WTC11 (cell line): ENCODE measurements at regions not wholly inside any gene's neighbourhood (a gene's known extent, or its start where the extent isn't known, plus 50 kb on each side); places are given as distances from the start of the nearest gene placed in this dataset.

Source experiments
- ATAC-seq: fragments of 200-7000 bp; cut with Tn5 transposase; 2 replicates; pipeline ENCODE4 v1.10.0; 2021; ENCODE audit warnings: mild to moderate bottlenecking, moderate library complexity
- CTCF ChIA-PET: fragments of 300-600 bp; sonication (Branson Sonifier 250); formaldehyde crosslinking; loops from one replicate; lab custom pipeline; 2021; ENCODE audit warnings: antibody characterized with exemption; lab: Charles Lee
- POLR2A ChIA-PET: fragments of 350-600 bp; sonication (Branson Sonifier 250); formaldehyde crosslinking; loops from one replicate; lab custom pipeline; 2021; ENCODE audit warnings: antibody characterized with exemption; lab: Charles Lee
- DNase-seq: peaks from one replicate; pipeline ENCODE4 v3.0.0; 2021; ENCODE audit warnings: low spot score
- H3K27ac Mint-ChIP-seq: 2 replicates; pipeline ENCODE4 v1.8.0; 2021; ENCODE audit warnings: mixed read lengths
- H3K27me3 Mint-ChIP-seq: 2 replicates; pipeline ENCODE4 v1.8.0; 2021; ENCODE audit warnings: low read depth, mild to moderate bottlenecking, moderate library complexity, mixed read lengths
- H3K36me3 Mint-ChIP-seq: 2 replicates; pipeline ENCODE4 v1.8.0; 2021; ENCODE audit warnings: mixed read lengths
- H3K4me1 Mint-ChIP-seq: 2 replicates; pipeline ENCODE4 v1.8.0; 2022; ENCODE audit warnings: mixed read lengths
- H3K4me3 Mint-ChIP-seq: 2 replicates; pipeline ENCODE4 v1.8.0; 2021; ENCODE audit warnings: mild to moderate bottlenecking, moderate library complexity, mixed read lengths
- H3K9me3 Mint-ChIP-seq: 2 replicates; pipeline ENCODE4 v1.8.0; 2021; ENCODE audit warnings: mixed read lengths
- AR ChIP-seq: fragments of 250-450 bp; sonication (Bioruptor Pico); IDR thresholded peaks from 2 replicates; pipeline ENCODE4 v1.9.0; 2021; ENCODE audit warnings: mild to moderate bottlenecking
- ARID4B ChIP-seq: sonication (generic); formaldehyde crosslinking; IDR thresholded peaks from 2 replicates; pipeline ENCODE4 v1.8.0; 2023; ENCODE audit warnings: missing genetic modification reagents, mild to moderate bottlenecking, borderline replicate concordance
- ATF2 ChIP-seq: sonication (generic); formaldehyde crosslinking; IDR thresholded peaks from 2 replicates; pipeline ENCODE4 v1.8.1; 2022; ENCODE audit warnings: low read depth, missing genetic modification reagents, borderline replicate concordance
- CBFB ChIP-seq: sonication (generic); formaldehyde crosslinking; IDR thresholded peaks from 2 replicates; pipeline ENCODE4 v1.8.1; 2022; ENCODE audit warnings: mild to moderate bottlenecking, low read depth, missing genetic modification reagents
- HMGA2 ChIP-seq: fragments of 250-450 bp; sonication (Bioruptor Pico); IDR thresholded peaks from 2 replicates; pipeline ENCODE4 v1.4.0; 2021; ENCODE audit warnings: mild to moderate bottlenecking, moderate library complexity
- JAZF1 ChIP-seq: fragments of 250-450 bp; sonication (Bioruptor Pico); IDR thresholded peaks from 2 replicates; pipeline ENCODE4 v1.9.0; 2021; ENCODE audit warnings: moderate library complexity, mild to moderate bottlenecking, inconsistent platforms
- SMAD4 ChIP-seq: sonication (generic); formaldehyde crosslinking; IDR thresholded peaks from 2 replicates; pipeline ENCODE4 v1.8.0; 2022; ENCODE audit warnings: mild to moderate bottlenecking, missing genetic modification reagents
- USF1 ChIP-seq: sonication (generic); formaldehyde crosslinking; IDR thresholded peaks from 2 replicates; pipeline ENCODE4 v1.8.0; 2022; ENCODE audit warnings: mild to moderate bottlenecking, missing genetic modification reagents
- ZNF138 ChIP-seq: sonication (generic); formaldehyde crosslinking; conservative IDR thresholded peaks from 2 replicates; pipeline ENCODE4 v1.8.1; 2022; ENCODE audit warnings: mild to moderate bottlenecking, moderate library complexity, missing genetic modification reagents
- ZSCAN18 ChIP-seq: fragments of 250-450 bp; sonication (Bioruptor Pico); IDR thresholded peaks from 2 replicates; pipeline ENCODE4 v2.1.2; 2022; ENCODE audit warnings: mild to moderate bottlenecking, moderate library complexity

- no peak for TF ChIP-seq ARID4B (CRISPR knock-in tag)
- TF ChIP-seq, all 79 proteins: peak for 0
Measured at GRCh38 chr21:15431053-15431452, 298.7 kb upstream of the USP25 start (continued).

GRCh38 chr21:15433091-15433490 is 296.7 kb upstream of the USP25 start:
- H3K9me3 Mint-ChIP-seq: peaks cover 27% of the 10 kb centered on the region
- POLR2A ChIA-PET: no interaction called here

More at GRCh38 chr21:15433091-15433490, 296.7 kb upstream of the USP25 start:
- no peak for ATAC-seq
- no peaks in the 10 kb centered on the region for H3K27me3 Mint-ChIP-seq
- no peak overlapping the region for H3K4me3 Mint-ChIP-seq
- TF ChIP-seq ZNF138 (CRISPR knock-in tag) (no peak), USF1 (no peak), ATF2 (no peak), ZSCAN18 (CRISPR knock-in tag) (no peak), AR (CRISPR knock-in tag) (no peak), SMAD4 (no peak), HMGA2 (no peak), CBFB (CRISPR knock-in tag) (no peak), JAZF1 (no peak)
- TF ChIP-seq, all 79 proteins: peak for 0
- no peak for DNase-seq
- no peak overlapping the region for H3K27ac Mint-ChIP-seq
- H3K36me3 Mint-ChIP-seq: peaks cover 14% of the 10 kb centered on the region
- H3K4me1 Mint-ChIP-seq: peaks cover 9% of the 10 kb centered on the region
- CTCF ChIA-PET: no interaction called here
